GM18909 (cell line): ENCODE measurements at regions not wholly inside any gene's neighbourhood (a gene's known extent, or its start where the extent isn't known, plus 50 kb on each side); places are given as distances from the start of the nearest gene placed in this dataset.
"Not testable (repeated sequence)": the region's sequence is repeated elsewhere in the genome, so short reads cannot be mapped to it uniquely, and the experiment has no call there.

Source experiments
- ATAC-seq: cut with Tn5 transposase; IDR thresholded peaks from one replicate; pipeline ENCODE4 v1.9.1; 2021; ENCODE audit warnings: mild to moderate bottlenecking; ENCODE audit not compliant: unreplicated experiment, poor library complexity

DNA sequence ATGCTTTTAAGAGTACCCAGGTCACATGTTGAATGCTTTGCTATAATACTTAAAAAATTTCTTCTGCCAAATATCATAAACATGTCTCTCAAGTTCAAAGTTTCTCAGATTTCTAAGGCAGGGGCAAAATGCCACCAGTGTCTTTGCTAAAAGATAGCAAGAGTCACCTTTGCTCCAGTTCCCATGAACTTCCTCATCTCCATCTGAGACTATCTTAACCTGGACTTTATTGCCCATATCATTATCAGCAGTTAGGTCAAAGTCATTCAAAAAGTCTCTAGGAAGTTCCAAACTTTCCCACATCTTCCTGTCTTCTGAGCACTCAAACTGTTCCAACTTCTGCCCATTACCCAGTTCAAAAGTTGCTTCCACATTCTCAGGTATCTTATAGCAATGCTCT lies 307.6 kb upstream of the TNC start:
- ATAC-seq, result no peak

DNA sequence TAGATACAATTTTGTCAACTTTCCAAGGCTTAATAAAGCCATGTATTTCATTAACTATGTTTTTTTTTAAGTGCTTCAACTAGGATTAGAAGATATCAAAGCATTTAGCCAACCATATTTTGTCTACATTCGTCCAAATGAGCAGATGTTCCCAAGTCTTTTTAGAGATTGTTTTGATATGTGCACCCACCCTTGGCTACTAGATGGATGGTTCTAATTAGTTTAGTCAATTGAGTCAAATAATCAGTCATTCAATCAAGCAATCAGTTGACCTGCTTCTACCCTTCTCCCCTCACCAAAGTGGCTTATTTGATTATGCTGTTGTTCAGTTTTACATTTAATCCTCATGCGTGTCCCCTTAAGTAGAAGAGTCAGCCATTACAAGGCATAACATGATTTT lies 319.5 kb upstream of the TNC start:
- no peak for ATAC-seq

DNA sequence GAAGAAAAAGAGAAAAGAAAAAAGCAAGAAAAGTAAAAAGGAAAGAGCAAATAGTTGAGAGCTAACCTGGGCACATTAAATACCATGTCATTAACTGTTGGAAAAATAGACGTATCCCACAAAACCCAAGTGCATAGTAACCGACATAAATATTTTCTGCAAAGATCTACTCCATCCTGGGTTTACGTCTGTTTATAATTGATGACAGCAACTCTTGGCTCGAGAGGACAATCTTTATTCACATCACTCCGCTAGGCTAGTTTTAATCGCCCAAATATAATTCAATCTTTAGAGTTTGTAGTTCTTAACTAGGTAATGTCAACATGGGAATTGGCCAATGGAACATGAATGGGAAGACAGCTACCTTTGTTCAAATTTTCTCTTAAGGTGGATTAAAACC lies 321.7 kb upstream of the TNC start:
- no peak for ATAC-seq

DNA sequence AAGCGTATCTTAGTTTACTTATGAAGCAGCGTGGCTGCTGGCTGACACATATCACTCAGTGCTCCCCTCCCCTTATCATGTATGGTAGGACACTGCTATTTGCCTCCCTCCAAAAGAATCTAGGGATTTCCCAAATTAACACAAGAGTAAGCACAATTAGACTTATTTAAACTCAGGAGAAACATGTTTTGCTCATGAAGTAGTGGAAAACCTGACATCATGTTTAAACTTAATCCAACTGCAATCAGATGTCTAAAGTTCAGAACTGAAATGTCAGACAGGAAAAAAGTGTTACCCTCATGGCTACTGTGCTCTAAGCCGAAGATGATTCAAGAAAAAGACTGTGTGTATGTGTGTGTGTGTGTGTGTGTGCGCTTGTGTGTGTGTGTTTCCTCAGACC lies 324.1 kb upstream of the TNC start:
- no peak for ATAC-seq

DNA sequence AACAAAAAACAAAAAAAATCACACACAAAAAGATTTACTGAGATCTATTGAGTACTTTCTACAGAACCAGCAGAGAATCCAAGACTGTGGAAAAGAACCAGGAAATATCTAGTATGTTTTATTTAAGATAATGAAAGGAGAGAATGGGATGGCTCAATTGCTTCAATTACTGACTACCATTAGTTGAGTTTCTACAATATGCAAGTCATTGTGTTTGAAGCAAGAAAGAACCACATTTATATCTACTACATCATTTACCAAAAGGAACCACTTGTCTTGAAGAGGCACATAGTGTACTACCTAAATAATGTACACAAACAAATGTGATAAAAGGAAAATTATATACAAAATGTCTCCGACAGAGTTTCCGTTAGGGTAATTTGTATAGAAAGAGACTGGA lies 325.9 kb upstream of the TNC start:
- ATAC-seq, result no peak

DNA sequence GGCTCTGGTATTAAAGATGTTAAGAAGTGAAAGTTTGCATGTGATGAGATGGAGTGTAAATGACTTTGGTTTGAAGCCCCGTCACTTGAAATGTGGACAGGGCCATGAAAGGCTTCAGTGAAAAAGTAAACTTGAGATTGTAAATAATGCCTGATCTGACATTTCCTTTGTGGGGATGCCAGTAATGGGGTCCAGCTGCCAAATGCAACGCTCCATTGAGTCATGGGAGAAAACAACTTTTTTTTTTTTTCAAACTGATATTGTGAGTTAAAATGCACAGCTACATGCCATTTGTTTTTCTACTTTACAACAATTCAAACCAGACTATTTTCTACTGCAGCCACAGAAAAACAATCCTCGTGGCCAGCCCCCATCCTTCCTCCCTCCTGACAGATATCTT lies 327.0 kb upstream of the TNC start:
- no peak for ATAC-seq

DNA sequence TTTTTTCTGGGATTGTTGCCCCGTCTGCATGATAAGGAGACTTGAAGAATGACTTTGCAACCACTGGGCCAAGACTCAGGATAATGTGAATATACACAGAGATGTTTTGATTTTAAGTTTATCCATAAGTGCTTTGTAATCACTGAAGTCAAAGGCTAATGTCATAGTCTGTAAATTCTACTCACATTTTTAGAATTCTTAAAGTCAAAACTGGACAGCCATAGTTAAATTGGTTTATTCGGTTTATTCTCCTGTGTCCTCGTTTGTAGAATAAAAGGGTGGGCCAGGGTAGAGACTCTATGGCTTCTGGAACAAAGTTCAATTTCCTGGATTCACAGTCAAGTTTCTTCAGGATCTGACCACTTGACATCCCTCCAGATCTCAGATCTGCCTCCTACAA lies 327.7 kb upstream of the TNC start:
- no peak for ATAC-seq

DNA sequence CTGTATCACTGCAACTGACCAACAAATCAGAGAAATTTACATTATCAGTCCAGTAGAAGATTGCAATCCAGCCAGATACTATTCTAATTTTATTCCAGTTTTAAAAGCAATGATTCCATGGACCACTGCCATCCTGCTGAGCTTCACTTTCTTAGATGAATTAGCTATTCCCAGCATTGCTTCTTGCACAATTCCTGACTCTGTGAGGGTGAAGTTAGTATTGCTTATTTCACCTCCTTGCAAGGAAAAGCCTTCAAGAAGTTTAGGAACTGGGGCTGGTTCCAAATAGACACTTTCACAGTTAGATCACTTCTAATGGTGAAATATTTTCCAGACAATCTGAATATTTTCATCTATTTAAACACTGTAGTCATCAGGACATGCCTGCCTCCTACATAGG lies 338.6 kb upstream of the TNC start:
- no peak for ATAC-seq

DNA sequence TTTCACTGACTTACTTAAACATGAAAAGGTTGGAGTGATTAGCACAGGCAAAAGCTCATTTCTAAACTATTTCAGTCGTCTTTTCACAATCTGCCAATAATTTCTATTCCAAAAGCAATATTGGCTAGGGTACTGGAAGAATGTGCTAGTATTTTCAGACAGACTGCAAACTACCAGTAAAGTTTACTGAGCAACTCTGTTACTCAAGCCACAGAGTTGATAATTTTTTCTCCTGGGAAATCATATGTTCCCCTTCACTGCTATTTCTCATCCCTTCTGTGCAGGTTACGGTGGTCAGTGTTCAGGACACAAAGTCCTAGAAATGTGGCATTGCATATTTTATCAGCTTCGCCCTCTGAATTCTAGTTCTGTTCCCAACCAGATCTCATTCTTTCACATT lies 343.3 kb upstream of the TNC start:
- no peak for ATAC-seq

DNA sequence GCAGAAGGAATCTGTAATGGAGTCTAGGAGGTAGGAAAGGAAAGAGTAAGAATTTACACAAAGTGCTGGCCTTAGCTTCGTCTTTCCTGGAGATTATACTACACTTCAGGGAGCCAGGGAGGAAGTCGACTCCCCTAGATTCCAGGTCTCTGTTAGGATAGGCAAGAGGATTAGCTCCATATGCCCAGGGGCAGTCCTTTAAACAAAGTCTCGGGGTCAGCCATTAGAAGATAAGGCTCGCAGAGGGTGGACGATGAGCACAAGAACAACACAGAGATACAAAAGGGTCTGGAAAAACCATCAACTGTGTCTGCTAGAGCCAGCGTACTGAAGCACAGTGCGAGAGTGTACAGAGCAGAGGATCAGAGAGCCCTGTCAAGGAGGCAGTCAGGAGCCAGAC lies 344.7 kb upstream of the TNC start:
- no peak for ATAC-seq

DNA sequence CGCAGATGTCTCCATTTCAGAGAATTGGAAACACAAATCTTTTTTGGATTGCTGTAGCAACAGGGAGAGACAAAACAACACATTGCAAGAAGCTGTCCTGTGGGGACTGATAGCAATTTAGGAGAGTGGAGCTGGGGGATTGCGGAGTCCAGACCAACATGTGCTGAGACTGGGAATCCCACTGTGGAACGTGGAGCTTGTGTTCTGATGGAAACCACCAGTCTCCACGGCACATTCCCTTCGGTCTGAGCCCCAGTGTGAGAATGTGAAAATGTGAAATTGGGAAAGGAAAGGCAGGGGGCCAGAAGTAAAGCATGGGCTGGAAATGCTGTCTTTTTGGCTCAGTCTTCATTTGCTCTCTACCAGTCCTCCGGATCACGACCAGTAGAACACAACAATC lies 348.8 kb upstream of the TNC start:
- no peak for ATAC-seq

DNA sequence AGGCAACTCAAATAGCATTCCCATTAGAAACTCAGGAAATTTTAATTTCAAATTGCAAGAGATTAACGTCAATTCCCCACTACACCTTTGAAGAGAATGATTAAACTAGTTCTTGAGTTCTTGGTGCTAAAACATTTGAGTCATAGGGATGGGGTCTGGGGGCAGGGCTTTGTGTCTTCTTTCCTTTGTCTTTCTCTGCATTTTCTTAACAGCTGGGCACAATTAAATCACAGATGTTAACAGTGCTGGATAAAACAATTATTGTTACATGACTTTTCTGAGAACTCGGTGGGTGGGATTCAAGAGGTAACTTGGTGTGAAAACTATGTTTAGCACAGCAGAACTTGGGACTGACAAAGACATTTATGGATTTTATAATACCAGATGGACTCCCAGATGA lies 351.9 kb upstream of the TNC start:
- no peak for ATAC-seq

DNA sequence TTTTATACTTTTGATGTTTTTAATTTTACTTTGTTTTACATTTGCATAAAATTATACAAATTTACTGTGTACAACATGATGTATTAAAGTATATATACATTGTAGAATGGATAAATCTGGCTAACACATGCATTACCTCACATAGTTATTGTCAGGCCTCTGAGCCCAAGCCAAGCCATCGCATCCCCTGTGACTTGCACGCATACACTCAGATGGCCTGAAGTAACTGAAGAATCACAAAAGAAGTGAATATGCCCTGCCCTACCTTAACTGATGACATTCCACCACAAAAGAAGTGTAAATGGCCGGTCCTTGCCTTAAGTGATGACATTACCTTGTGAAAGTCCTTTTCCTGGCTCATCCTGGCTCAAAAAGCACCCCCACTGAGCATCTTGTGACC lies 355.1 kb upstream of the TNC start:
- ATAC-seq, result not testable (repeated sequence)

DNA sequence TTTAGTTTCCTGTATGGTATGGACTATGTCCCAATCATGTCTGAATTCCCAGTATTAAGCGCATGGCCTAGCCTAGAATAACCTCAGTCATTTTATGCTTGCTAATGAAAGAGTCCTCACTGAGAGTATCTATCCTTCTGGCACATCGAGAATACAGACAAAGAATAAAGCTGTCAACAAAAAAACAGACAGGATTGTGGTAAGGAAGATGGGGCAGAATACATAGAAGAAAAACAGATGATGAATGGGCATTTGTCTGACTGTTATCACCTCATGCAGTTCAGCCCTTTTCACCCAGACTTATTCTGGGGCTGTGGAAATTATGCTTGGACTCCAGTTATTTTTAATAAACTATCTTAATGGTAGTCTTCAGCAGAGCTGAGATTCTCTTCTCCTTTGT lies 363.8 kb upstream of the TNC start:
- ATAC-seq, result no peak

DNA sequence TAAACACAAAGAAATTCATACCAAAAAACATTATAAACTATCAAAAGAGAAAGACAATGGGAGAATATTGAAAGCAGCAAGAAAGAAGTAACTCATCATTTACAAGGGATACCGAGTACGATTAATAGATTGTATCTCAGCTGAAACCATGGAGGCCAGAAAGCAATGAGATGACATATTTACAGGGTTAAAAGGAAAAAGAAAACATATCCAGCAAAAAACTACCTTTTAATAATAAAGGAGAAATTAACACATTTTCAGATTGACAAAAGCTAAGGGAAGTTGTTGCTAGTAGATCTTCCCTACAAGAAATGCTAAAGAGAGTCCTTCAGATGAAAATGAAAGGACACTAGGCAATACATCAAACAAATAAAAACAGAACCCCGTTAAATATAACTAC lies 364.8 kb upstream of the TNC start:
- ATAC-seq, result no peak

DNA sequence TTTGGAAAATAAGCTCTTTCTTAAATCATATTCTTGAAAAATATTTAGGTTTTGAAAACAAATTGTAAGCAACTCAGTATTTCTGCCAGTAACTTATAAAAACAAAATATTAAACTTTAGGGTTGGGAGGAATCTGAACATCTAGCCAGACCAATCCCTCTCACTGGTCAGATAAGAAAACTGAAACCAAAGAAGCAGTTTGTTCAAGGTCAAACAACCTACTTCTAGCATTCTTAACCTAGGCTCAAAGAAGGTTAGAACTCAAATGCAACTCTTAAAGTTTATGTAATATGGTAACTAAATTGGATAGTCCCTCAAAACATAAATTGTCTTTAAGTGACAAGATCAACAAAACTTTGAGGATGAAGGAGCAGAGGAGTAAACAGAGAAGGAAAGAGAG lies 374.9 kb upstream of the TNC start:
- ATAC-seq, result no peak

DNA sequence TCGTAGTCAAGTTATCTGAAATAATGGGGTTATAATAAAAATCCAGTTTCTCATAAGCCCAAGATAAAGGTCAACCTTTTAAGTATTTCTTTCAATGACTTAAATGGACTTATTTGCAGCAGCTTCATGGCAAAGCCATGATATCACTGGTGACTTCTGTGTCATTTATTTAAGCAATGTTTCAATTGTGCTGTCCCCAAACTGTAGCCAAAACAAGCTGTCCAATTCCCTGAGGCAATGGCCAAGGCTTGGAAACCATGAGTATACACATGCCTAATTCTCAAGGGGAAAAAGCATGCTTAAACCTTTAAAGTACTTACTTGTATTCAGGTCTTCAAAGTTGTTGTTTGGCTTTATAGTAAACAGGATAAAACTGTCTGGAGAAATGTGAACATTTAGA lies 376.4 kb upstream of the TNC start:
- no peak for ATAC-seq

DNA sequence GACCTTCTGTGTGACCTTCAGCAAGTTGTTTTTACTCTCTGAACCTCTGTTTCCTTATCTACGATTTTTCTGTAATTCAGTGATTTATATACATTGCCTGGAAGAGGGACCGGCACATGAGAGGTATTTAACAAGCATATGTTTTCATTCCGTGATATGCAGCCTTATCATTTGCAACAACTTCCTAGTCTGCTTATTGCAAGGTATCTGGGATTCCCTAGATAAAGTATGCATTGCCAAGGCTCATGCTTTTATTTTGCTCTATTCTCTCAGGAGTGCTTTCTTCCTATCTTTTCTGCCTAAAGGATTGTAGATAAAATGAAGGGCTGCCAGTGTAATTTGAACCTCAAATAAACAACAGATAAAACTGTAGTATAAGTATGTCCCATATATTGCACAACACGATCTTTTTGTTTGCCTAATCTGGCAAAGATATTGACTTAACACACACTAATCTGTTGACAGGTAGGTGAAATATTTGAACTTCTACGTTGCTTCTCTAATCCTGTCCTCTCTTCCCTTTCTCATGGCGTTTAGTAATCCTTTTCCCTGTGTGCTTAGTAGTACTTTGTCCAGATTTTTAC lies 377.2 kb upstream of the TNC start:
- no peak for ATAC-seq

DNA sequence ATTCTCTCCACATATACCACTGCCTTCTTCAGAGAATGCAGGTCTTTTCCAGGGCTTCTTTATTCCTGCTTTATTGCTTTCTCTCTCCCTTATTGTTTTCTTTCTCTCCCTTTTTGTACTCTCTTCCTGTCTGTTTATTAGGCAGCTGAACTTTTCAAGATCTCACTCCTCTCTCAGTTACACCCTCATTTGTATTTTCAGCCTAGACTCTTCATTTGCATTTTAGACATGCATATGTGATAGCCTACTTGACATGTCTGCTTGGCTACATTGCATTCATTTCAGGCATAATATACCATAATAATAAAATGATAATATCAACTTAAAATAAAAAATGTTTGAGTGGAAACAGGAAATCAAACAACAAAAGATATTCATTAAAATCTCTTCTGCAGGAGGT lies 377.9 kb upstream of the TNC start:
- no peak for ATAC-seq

DNA sequence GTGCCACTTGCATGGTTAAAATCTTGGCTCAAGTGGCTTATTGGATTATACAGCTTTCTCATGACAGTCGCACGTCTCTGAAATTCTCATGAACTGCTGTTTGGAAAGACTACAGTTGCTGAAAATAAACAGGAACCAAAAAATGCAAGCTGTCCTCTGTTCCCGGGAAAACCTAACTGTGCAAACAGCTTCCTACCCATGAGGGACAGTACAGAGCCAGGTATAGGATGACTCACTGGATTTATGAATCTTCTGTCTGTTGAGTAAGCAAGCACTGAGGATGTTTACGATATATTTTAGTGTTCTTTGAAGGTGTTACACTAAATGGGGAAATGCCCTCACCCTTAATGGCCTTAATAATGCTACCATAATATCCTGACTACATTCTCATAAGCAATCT lies 380.3 kb upstream of the TNC start:
- ATAC-seq, result no peak

DNA sequence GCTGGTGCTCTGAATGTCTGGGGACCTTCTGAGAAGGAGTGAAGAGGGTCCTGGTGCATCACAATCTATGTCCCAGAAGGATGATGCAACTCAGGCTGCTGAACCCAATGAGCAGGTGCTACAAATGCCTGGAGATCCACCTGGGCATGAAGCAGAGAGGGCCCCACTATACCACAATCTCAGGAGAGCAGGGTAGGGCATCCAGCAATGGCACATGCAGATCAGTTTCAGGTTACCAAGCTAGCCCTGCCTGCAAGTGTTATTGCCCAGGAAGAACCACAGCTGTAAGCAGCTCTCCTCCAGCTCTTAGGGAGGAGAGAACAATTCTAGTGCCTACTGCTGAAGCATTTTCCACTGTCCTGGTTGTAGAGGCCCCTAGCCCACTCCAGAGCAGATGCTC lies 389.2 kb upstream of the TNC start:
- no peak for ATAC-seq

DNA sequence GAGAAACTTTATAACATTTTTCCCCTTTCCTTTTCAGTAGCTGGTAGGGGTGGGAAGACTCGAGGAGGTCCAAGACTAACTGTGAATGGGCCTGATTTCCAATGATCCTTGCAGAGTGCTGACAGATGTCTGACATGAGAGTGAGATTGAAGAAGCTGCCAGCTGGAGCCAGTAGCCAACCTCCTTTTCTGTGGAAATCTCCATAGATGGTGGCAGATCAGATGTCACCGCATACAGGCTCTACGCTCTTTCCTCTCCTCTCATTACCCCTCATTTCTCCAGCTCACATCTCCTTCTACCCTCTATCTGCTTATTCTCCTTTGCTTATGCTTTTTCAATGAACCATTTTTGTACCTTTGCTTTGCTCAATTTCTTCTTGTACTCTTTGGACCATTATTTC lies 395.2 kb upstream of the TNC start:
- ATAC-seq, result no peak

DNA sequence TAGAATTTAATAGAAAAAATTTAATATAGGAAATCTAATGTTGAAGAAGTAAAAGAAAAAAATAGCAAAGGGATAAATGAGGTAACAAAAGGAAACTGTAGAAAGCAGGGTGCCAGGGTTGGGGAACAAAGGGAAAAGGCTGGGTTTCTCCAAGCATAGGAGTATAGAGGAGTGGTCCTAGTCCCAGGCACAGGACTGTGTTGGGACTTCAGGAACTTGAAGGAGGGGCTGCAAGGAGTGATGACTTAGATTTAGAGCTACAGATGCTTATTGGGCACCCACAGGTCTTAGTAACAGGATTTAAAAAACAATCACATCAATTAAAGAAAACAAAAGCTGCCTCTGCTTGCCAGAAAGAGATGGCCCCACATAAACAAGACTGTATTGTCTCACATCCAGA lies 396.5 kb upstream of the TNC start:
- ATAC-seq, result no peak
